Adrenal gland (tissue), 5 donors: ENCODE measurements at regions not wholly inside any gene's neighbourhood (a gene's known extent, or its start where the extent isn't known, plus 50 kb on each side); places are given as distances from the start of the nearest gene placed in this dataset.

Source experiments
- CTCF ChIP-seq, 6 experiments: fragments of 450-650 bp in 4 of 6; fragments of 200-600 bp in 2 of 6; sonication (generic) in 1 of 6; IDR thresholded peaks; 1 replicate in 5 of 6; 2 replicates in 1 of 6; pipeline versions ENCODE4 v1.5.1 to v1.8.0; 2016 to 2021; ENCODE audit warnings: antibody characterized with exemption in 6 of 6, mild to moderate bottlenecking in 2 of 6, moderate library complexity in 1 of 6
- POLR2A ChIP-seq, 2 donors: fragments of 450-650 bp; IDR thresholded peaks; one replicate each; pipeline ENCODE4 v1.6.1; 2017; ENCODE audit warnings: antibody characterized with exemption in 2 of 2, mild to moderate bottlenecking in 2 of 2, moderate library complexity in 1 of 2
- donor health status: DM: no; HTN: no; CAD: no.

DNA sequence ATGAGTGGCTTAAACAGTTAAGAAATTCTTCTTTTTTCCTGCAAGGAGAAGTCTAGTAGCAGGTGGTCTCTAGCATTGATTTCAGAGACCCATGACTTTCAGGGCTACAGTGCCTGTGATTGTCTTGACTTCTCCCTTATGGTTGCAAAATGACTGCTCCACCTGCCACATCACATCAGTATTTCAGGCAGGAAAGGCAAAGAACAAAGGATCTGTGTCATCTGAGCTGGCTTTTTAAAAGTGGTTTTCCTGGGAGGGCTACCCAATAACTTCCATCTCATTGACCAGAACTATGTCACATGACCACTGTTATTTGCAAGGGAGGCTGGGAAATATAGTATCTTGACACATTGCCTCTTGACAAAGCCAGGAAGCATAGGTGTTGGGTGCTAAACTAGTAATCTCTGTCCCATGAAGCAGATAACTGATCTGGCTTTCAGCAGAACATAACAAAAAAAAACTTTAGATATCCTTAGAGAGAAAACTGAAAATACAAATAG is 226.2 kb downstream of the DHX35 start:
- TF ChIP-seq CTCF (IDR thresholded peaks at IDR 0.05) (no peak), POLR2A (IDR thresholded peaks at IDR 0.05) (no peak)
